Endodermal cell (in vitro differentiated cells): ENCODE measurements at regions not wholly inside any gene's neighbourhood (a gene's known extent, or its start where the extent isn't known, plus 50 kb on each side); places are given as distances from the start of the nearest gene placed in this dataset.

Experiments
- DNase-seq: peaks from one replicate; pipeline ENCODE4 v3.0.0-alpha.2; 2017
- H3K27ac ChIP-seq: 2 replicates; pipeline ENCODE4 v1.5.1; 2013; ENCODE audit warnings: mild to moderate bottlenecking, low read depth, low read length, moderate library complexity
- H3K27me3 ChIP-seq: 2 replicates; pipeline ENCODE4 v1.6.1; 2013; ENCODE audit warnings: mild to moderate bottlenecking, low read length, moderate library complexity; ENCODE audit not compliant: insufficient read depth, control insufficient read depth, poor library complexity, severe bottlenecking
- H3K36me3 ChIP-seq: 2 replicates; pipeline ENCODE4 v1.7.0; 2013; ENCODE audit warnings: mild to moderate bottlenecking, low read length, moderate library complexity; ENCODE audit not compliant: control insufficient read depth, insufficient read depth
- H3K4me1 ChIP-seq: one replicate; pipeline ENCODE4 v1.7.0; 2013; ENCODE audit warnings: low read length; ENCODE audit not compliant: control insufficient read depth, insufficient read depth
- H3K4me3 ChIP-seq: 2 replicates; pipeline ENCODE4 v1.5.1; 2013; ENCODE audit warnings: mild to moderate bottlenecking, low read length, moderate library complexity
- H3K9ac ChIP-seq: 2 replicates; pipeline ENCODE4 v1.6.1; 2013; ENCODE audit warnings: mild to moderate bottlenecking, low read length, moderate library complexity; ENCODE audit not compliant: poor library complexity, severe bottlenecking; ENCODE audit errors: extremely low read depth
- H3K9me3 ChIP-seq: 2 replicates; pipeline ENCODE4 v1.6.1; 2013; ENCODE audit warnings: mild to moderate bottlenecking, low read length, moderate library complexity; ENCODE audit not compliant: control insufficient read depth
- H3K27ac Mint-ChIP-seq: 2 replicates; pipeline ENCODE4 v1.8.0; 2020; ENCODE audit warnings: mixed read lengths
- H3K27me3 Mint-ChIP-seq: 2 replicates; pipeline ENCODE4 v1.8.0; 2021; ENCODE audit warnings: mild to moderate bottlenecking, mixed read lengths; ENCODE audit not compliant: insufficient read depth
- H3K36me3 Mint-ChIP-seq: 2 replicates; pipeline ENCODE4 v1.8.0; 2020; ENCODE audit warnings: low read depth, mixed read lengths
- H3K4me1 Mint-ChIP-seq: 2 replicates; pipeline ENCODE4 v1.8.0; 2020; ENCODE audit warnings: mixed read lengths
- H3K4me3 Mint-ChIP-seq: 2 replicates; pipeline ENCODE4 v1.8.0; 2020; ENCODE audit warnings: mild to moderate bottlenecking, moderate library complexity, mixed read lengths
- H3K9me3 Mint-ChIP-seq: 2 replicates; pipeline ENCODE4 v1.8.0; 2020; ENCODE audit warnings: mild to moderate bottlenecking, mixed read lengths
- CTCF ChIP-seq: fragments of 200-600 bp; sonication (generic); conservative IDR thresholded peaks from 2 replicates; pipeline ENCODE4 v1.5.0; 2021; ENCODE audit warnings: antibody characterized with exemption, mild to moderate bottlenecking
- WGBS, 2 experiments: methylation state at CpG; one replicate each; pipeline versions ENCODE4 v1.1.5 to v1.1.7; 2013; ENCODE audit warnings: missing lambda C conversion rate in 2 of 2, mixed read lengths in 1 of 2; ENCODE audit not compliant: insufficient coverage in 1 of 2, insufficient read length in 1 of 2; 5-methylcytosine and 5-hydroxymethylcytosine counted together

- H3K9ac ChIP-seq, result no peak overlapping the region
- H3K4me3 Mint-ChIP-seq, result no peak overlapping the region
- no peaks in the 10 kb centered on the region for H3K27me3 Mint-ChIP-seq
- 95 to 96% methylated on average over 5 to 6 of the region's 6 CpGs for WGBS, 2 experiments
- peaks cover 2% of the 10 kb centered on the region for H3K9me3 Mint-ChIP-seq
- no peak for DNase-seq
- no peaks in the 10 kb centered on the region for H3K36me3 Mint-ChIP-seq
- H3K27me3 ChIP-seq, result no peaks in the 10 kb centered on the region
- H3K9me3 ChIP-seq, result peaks cover 5% of the 10 kb centered on the region
- H3K4me3 ChIP-seq, result no peak overlapping the region
- no peak overlapping the region for H3K27ac Mint-ChIP-seq
- no peaks in the 10 kb centered on the region for H3K36me3 ChIP-seq
- H3K4me1 ChIP-seq, result no peaks in the 10 kb centered on the region
- no peaks in the 10 kb centered on the region for H3K4me1 Mint-ChIP-seq
- no peak for TF ChIP-seq CTCF
- no peak overlapping the region for H3K27ac ChIP-seq
Measured at GRCh38 chr4:31327031-31327430, 606.9 kb downstream of the PCDH7 start.

GRCh38 chr4:31328932-31329331 lies 608.8 kb downstream of the PCDH7 start:
- H3K4me1 Mint-ChIP-seq, result no peaks in the 10 kb centered on the region
- Histone ChIP-seq H3K27me3 (no peaks in the 10 kb centered on the region), H3K27ac (no peak overlapping the region), H3K9ac (no peak overlapping the region), H3K36me3 (no peaks in the 10 kb centered on the region), H3K9me3 (peaks cover 5% of the 10 kb centered on the region), H3K4me3 (no peak overlapping the region), H3K4me1 (no peaks in the 10 kb centered on the region)
- H3K9me3 Mint-ChIP-seq, result peaks cover 2% of the 10 kb centered on the region
- H3K4me3 Mint-ChIP-seq, result no peak overlapping the region
- no peak for DNase-seq
- WGBS, 2 experiments, result 82% methylated on average over 1 of the region's 1 CpG; no CpG with 5 or more reads in 1 of the 2 experiments
- no peaks in the 10 kb centered on the region for H3K27me3 Mint-ChIP-seq
- no peaks in the 10 kb centered on the region for H3K36me3 Mint-ChIP-seq
- TF ChIP-seq CTCF, result no peak
- no peak overlapping the region for H3K27ac Mint-ChIP-seq

GRCh38 chr4:31334086-31334910 lies 614.1 kb downstream of the PCDH7 start:
- Mint-ChIP-seq H3K4me3 (no peak overlapping the region), H3K27me3 (no peaks in the 10 kb centered on the region), H3K27ac (no peak overlapping the region), H3K9me3 (peaks cover 2% of the 10 kb centered on the region), H3K36me3 (no peaks in the 10 kb centered on the region), H3K4me1 (peaks cover 3% of the 10 kb centered on the region)
- Histone ChIP-seq H3K4me3 (no peak overlapping the region), H3K27ac (no peak overlapping the region), H3K4me1 (no peaks in the 10 kb centered on the region), H3K9me3 (peaks cover 5% of the 10 kb centered on the region), H3K9ac (no peak overlapping the region), H3K27me3 (no peaks in the 10 kb centered on the region), H3K36me3 (no peaks in the 10 kb centered on the region)
- no peak for DNase-seq
- TF ChIP-seq CTCF, result no peak
- WGBS, 2 experiments, result no CpG with 5 or more reads among the region's 2 CpGs
